GM23248 (cell line): ENCODE measurements at regions not wholly inside any gene's neighbourhood (a gene's known extent, or its start where the extent isn't known, plus 50 kb on each side); places are given as distances from the start of the nearest gene placed in this dataset.

Source experiments
- DNase-seq: peaks from one replicate; pipeline ENCODE4 v3.0.0-alpha.2; 2015
- H2AFZ ChIP-seq: fragments of 200-600 bp; sonication (generic); 2 replicates; pipeline ENCODE4 v1.6.1; 2016; ENCODE audit warnings: antibody characterized with exemption
- H3F3A ChIP-seq: fragments of 200-600 bp; sonication (generic); 2 replicates; pipeline ENCODE4 v1.6.1; 2016; ENCODE audit warnings: mild to moderate bottlenecking, antibody characterized with exemption, mixed run types; ENCODE audit not compliant: insufficient read depth
- H3K27ac ChIP-seq: fragments of 200-600 bp; sonication (generic); 2 replicates; pipeline ENCODE4 v1.5.1; 2016; ENCODE audit warnings: mild to moderate bottlenecking
- H3K27me3 ChIP-seq: fragments of 200-600 bp; sonication (generic); replicated peaks from 2 replicates; pipeline ENCODE4 v1.6.1; 2016; ENCODE audit warnings: mild to moderate bottlenecking; ENCODE audit not compliant: insufficient read depth
- H3K36me3 ChIP-seq: fragments of 200-600 bp; sonication (generic); 2 replicates; pipeline ENCODE4 v1.6.1; 2016; ENCODE audit warnings: low read depth, mild to moderate bottlenecking
- H3K4me1 ChIP-seq: fragments of 200-600 bp; sonication (generic); 2 replicates; pipeline ENCODE4 v1.6.1; 2016; ENCODE audit warnings: mild to moderate bottlenecking; ENCODE audit not compliant: insufficient read depth
- H3K4me2 ChIP-seq: fragments of 200-600 bp; sonication (generic); one replicate; pipeline ENCODE4 v1.6.1; 2016; ENCODE audit warnings: mild to moderate bottlenecking; ENCODE audit not compliant: unreplicated experiment
- H3K4me3 ChIP-seq: fragments of 200-600 bp; sonication (generic); 2 replicates; pipeline ENCODE4 v1.5.1; 2016; ENCODE audit warnings: mild to moderate bottlenecking
- H3K79me2 ChIP-seq: fragments of 200-600 bp; sonication (generic); 2 replicates; pipeline ENCODE4 v1.6.1; 2016; ENCODE audit warnings: mild to moderate bottlenecking; ENCODE audit not compliant: insufficient read depth
- H3K9ac ChIP-seq: fragments of 200-600 bp; sonication (generic); 2 replicates; pipeline ENCODE4 v1.6.1; 2016; ENCODE audit warnings: mild to moderate bottlenecking
- H3K9me2 ChIP-seq: fragments of 200-600 bp; sonication (generic); 2 replicates; pipeline ENCODE4 v1.6.1; 2016; ENCODE audit warnings: mixed run types, mild to moderate bottlenecking, moderate library complexity; ENCODE audit not compliant: insufficient read depth
- H3K9me3 ChIP-seq: fragments of 200-600 bp; sonication (generic); one replicate; pipeline ENCODE4 v1.6.1; 2017; ENCODE audit warnings: low read depth
- H4K20me1 ChIP-seq: fragments of 200-600 bp; sonication (generic); 2 replicates; pipeline ENCODE4 v1.6.0; 2016; ENCODE audit not compliant: insufficient read depth
- EZH2 ChIP-seq: fragments of 200-600 bp; sonication (generic); IDR thresholded peaks from 2 replicates; pipeline ENCODE4 v1.6.1; 2018; ENCODE audit warnings: antibody characterized with exemption, mild to moderate bottlenecking; ENCODE audit not compliant: insufficient read depth, poor library complexity, severe bottlenecking
- EZH2phosphoT487 ChIP-seq: fragments of 200-600 bp; sonication (generic); IDR thresholded peaks from 2 replicates; pipeline ENCODE4 v1.6.1; 2018; ENCODE audit warnings: antibody characterized with exemption, moderate library complexity, mild to moderate bottlenecking, low read depth; ENCODE audit not compliant: insufficient read depth
- WGBS, 2 experiments: methylation state at CpG; one replicate each; pipeline ENCODE4 v1.1.6; 2015 to 2017; ENCODE audit warnings: low lambda C conversion rate in 2 of 2, low coverage in 1 of 2; ENCODE audit errors: missing lambda C conversion rate in 2 of 2; 5-methylcytosine and 5-hydroxymethylcytosine counted together
- in situ Hi-C: fragments of 300-500 bp; cut with MboI; formaldehyde crosslinking; loops from 2 replicates; pipeline ENCODE4 v1.15.0; 2020

DNA sequence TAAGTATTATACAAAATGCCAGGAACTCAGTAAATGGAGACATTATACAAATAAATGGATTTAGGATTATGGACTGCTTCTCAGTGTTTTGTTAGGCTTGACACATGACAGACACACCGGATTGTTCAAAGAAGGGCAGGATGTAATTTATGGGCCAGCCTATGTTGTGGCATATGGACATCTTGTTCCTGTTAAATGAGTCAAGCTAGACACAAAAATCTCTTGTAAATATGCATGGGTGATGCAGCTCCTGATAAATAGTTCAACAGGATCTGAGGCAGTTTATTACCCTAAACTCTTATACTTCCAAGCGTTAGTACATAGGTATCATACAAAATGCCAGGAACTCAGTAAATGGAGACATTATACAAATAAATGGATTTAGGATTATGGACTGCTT, 502.3 kb downstream of the TBC1D4 start:
- Histone ChIP-seq H3K4me1 (no peaks in the 10 kb centered on the region), H2AFZ (no peak overlapping the region), H3K27me3 (peaks cover 9% of the 10 kb centered on the region; the same call in 1 of the 2 replicates), H3K79me2 (no peaks in the 10 kb centered on the region), H3F3A (no peaks in the 10 kb centered on the region), H3K9ac (no peak overlapping the region), H3K4me2 (no peak overlapping the region), H4K20me1 (no peaks in the 10 kb centered on the region), H3K9me3 (no peaks in the 10 kb centered on the region), H3K9me2 (no peaks in the 10 kb centered on the region; the same call in 1 of the 2 replicates), H3K27ac (no peak overlapping the region), H3K4me3 (no peak overlapping the region), H3K36me3 (no peaks in the 10 kb centered on the region)
- TF ChIP-seq EZH2phosphoT487 (no peak), EZH2 (no peak)
- WGBS, 2 experiments: 10% methylated on average over 2 of the region's 2 CpGs
- DNase-seq: no peak
- in situ Hi-C loops: no loop called here

DNA sequence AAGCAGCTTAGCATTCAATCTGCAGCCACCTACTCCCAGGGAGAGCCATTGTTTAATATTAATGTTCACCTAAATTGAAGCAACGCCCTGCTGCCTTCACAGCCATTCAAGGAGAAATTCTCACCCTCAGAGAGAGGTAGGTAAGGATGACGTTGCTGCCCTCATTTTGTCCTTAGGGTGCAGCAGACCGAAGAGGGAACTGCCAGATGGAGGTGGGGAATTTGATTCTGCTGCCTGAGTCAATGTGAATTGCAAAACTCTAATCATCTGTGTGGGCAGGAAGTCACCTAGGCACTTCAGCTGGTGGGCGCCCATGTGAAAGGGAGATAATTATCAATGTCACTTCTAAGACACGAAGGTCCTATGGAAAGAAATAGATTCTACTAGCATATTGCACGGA, 503.4 kb downstream of the TBC1D4 start:
- Histone ChIP-seq H3K4me2 (no peak overlapping the region), H3K4me3 (no peak overlapping the region), H3K79me2 (no peaks in the 10 kb centered on the region), H3K36me3 (no peaks in the 10 kb centered on the region), H3K9me2 (no peaks in the 10 kb centered on the region; the same call in 1 of the 2 replicates), H3K9me3 (no peaks in the 10 kb centered on the region), H2AFZ (no peak overlapping the region), H3F3A (no peaks in the 10 kb centered on the region), H3K27me3 (peaks cover 17% of the 10 kb centered on the region), H3K9ac (no peak overlapping the region), H4K20me1 (no peaks in the 10 kb centered on the region), H3K27ac (no peak overlapping the region), H3K4me1 (no peaks in the 10 kb centered on the region)
- TF ChIP-seq EZH2phosphoT487: no peak
- WGBS, 2 experiments: 50 to 52% methylated on average over 6 of the region's 6 CpGs
- DNase-seq: no peak
- in situ Hi-C loops: no loop called here

DNA sequence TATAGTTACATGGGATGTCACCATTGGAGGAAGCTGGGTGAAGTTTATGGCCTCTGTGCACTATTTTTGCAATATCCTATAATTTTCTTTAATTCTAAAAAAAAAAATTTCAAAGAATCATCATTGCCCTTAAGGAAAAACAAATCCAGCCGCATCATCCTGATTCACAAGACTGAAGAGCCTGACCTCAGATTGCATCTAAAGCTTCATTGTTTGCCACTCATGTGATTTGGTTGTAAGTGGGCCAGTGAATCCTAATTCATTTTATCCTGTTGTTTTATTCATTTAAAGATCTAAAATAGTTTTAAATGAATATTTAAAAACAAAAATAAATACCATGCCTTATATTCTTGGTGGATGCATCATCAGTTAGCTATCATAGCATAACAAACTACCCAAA, 504.5 kb downstream of the TBC1D4 start:
- Histone ChIP-seq H3K9me3 (no peaks in the 10 kb centered on the region), H4K20me1 (no peaks in the 10 kb centered on the region), H3K27me3 (peaks cover 27% of the 10 kb centered on the region), H3K4me1 (no peaks in the 10 kb centered on the region), H3K27ac (no peak overlapping the region), H3K4me3 (no peak overlapping the region), H3K9ac (no peak overlapping the region), H2AFZ (no peak overlapping the region), H3K79me2 (no peaks in the 10 kb centered on the region), H3K4me2 (no peak overlapping the region), H3K36me3 (no peaks in the 10 kb centered on the region), H3K9me2 (no peaks in the 10 kb centered on the region; the same call in 1 of the 2 replicates), H3F3A (no peaks in the 10 kb centered on the region)
- 66 to 78% methylated on average over 1 of the region's 1 CpG for WGBS, 2 experiments
- in situ Hi-C loops: no loop called here
- TF ChIP-seq EZH2phosphoT487 (no peak), EZH2 (no peak)
- no peak for DNase-seq

DNA sequence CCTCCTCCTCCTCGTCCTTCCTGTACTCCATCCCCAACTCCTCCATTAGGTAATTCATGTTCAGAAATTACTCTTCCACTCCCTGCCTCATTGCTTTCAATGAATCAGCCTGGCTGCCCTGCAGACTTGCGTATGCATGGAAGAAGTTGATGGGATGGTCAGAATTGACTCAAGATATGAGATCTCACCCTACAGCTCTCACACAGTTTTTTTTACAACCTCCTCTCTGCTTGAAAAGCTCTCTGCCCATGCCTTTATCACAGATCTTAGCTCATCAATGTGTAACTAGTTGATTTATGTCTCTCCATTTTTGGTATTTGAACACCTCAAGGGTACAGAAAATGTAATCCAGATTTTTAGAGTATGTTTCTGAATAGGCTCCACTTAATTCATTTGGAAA, 506.9 kb downstream of the TBC1D4 start:
- Histone ChIP-seq H3K9ac (no peak overlapping the region), H3K4me2 (no peak overlapping the region), H3K27me3 (peaks cover 39% of the 10 kb centered on the region), H3K79me2 (no peaks in the 10 kb centered on the region), H3K9me2 (no peaks in the 10 kb centered on the region; the same call in 1 of the 2 replicates), H3K9me3 (no peaks in the 10 kb centered on the region), H3K27ac (no peak overlapping the region), H4K20me1 (no peaks in the 10 kb centered on the region), H3K4me1 (no peaks in the 10 kb centered on the region), H3F3A (no peaks in the 10 kb centered on the region), H2AFZ (no peak overlapping the region), H3K36me3 (no peaks in the 10 kb centered on the region), H3K4me3 (no peak overlapping the region)
- 26 to 35% methylated on average over 2 of the region's 2 CpGs for WGBS, 2 experiments
- DNase-seq: no peak
- TF ChIP-seq EZH2phosphoT487 (no peak), EZH2 (no peak)
- in situ Hi-C loops: no loop called here
